ENCODE measurements at regions not wholly inside any gene's neighbourhood (a gene's known extent, or its start where the extent isn't known, plus 50 kb on each side); places are given as distances from the start of the nearest gene placed in this dataset.

- DNase-seq (ENCODE audit: low read depth): no peak
Measured at GRCh38 chr2:238635647-238636051, 208.9 kb downstream of the ASB1 start.

GRCh38 chr2:238636269-238637073 is 209.7 kb downstream of the ASB1 start:
- no peak for DNase-seq (ENCODE audit: low read depth)

GRCh38 chr2:238638100-238638981 is 209.5 kb upstream of the TWIST2 start:
- no peak for DNase-seq (ENCODE audit: low read depth)

GRCh38 chr2:238638982-238639628 is 208.8 kb upstream of the TWIST2 start:
- DNase-seq (ENCODE audit: low read depth): no peak

GRCh38 chr2:238640486-238640885 is 207.4 kb upstream of the TWIST2 start:
- no peak for DNase-seq (ENCODE audit: low read depth)

- no peak for DNase-seq (ENCODE audit: low read depth)
Measured at GRCh38 chr2:238642973-238643372, 204.9 kb upstream of the TWIST2 start.

GRCh38 chr2:238643400-238643907 is 204.4 kb upstream of the TWIST2 start:
- DNase-seq (ENCODE audit: low read depth): no peak

GRCh38 chr2:238644095-238645081 is 203.5 kb upstream of the TWIST2 start:
- DNase-seq (ENCODE audit: low read depth): no peak

- DNase-seq (ENCODE audit: low read depth): no peak
Measured at GRCh38 chr2:238645095-238645494, 202.8 kb upstream of the TWIST2 start.

GRCh38 chr2:238645716-238646115 is 202.2 kb upstream of the TWIST2 start:
- DNase-seq (ENCODE audit: low read depth): no peak

GRCh38 chr2:238646281-238646680 is 201.6 kb upstream of the TWIST2 start:
- DNase-seq (ENCODE audit: low read depth): no peak

GRCh38 chr2:238646803-238647202 is 201.1 kb upstream of the TWIST2 start:
- DNase-seq (ENCODE audit: low read depth): no peak

GRCh38 chr2:238649123-238649522 is 198.8 kb upstream of the TWIST2 start:
- DNase-seq (ENCODE audit: low read depth): no peak

- no peak for DNase-seq (ENCODE audit: low read depth)
Measured at GRCh38 chr2:238649936-238650518, 197.9 kb upstream of the TWIST2 start.

GRCh38 chr2:238650536-238650935 is 197.3 kb upstream of the TWIST2 start:
- no peak for DNase-seq (ENCODE audit: low read depth)

- no peak for DNase-seq (ENCODE audit: low read depth)
Measured at GRCh38 chr2:238651306-238652052, 196.4 kb upstream of the TWIST2 start.

GRCh38 chr2:238652053-238652770 is 195.7 kb upstream of the TWIST2 start:
- DNase-seq (ENCODE audit: low read depth): no peak

GRCh38 chr2:238652771-238653157 is 195.1 kb upstream of the TWIST2 start:
- DNase-seq (ENCODE audit: low read depth): no peak

GRCh38 chr2:238653431-238654109 is 194.3 kb upstream of the TWIST2 start:
- DNase-seq (ENCODE audit: low read depth): no peak
